ENCODE measurements at regions not wholly inside any gene's neighbourhood (a gene's known extent, or its start where the extent isn't known, plus 50 kb on each side); places are given as distances from the start of the nearest gene placed in this dataset.

DNA sequence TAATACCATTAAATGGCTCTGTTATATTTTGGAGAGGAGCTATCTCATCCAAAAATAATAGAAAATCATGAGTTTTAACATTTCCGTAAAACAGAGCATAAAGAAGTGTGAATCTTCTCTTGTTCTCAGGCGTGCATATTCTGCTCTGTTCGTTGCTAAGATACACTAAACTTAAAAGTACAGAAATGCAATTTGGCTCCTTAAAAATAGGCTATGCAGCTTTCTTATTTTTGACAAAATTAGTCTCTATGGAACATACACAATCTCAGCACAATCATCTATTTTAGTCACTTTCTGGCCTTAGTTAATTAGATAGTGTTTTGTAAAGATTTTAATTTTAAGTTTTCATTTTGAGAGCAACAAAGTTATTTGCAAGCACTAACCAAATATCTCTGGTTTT is 79.0 kb upstream of the USP25 start:
- TF ChIP-seq, protein P1, sequence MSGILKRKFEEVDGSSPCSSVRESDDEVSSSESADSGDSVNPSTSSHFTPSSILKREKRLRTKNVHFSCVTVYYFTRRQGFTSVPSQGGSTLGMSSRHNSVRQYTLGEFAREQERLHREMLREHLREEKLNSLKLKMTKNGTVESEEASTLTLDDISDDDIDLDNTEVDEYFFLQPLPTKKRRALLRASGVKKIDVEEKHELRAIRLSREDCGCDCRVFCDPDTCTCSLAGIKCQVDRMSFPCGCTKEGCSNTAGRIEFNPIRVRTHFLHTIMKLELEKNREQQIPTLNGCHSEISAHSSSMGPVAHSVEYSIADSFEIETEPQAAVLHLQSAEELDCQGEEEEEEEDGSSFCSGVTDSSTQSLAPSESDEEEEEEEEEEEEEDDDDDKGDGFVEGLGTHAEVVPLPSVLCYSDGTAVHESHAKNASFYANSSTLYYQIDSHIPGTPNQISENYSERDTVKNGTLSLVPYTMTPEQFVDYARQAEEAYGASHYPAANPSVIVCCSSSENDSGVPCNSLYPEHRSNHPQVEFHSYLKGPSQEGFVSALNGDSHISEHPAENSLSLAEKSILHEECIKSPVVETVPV (CRISPR knock-in tag; IDR thresholded peaks at IDR 0.05): no peak
- no peak for TF ChIP-seq RARB (CRISPR knock-in tag; IDR thresholded peaks at IDR 0.05)
- no peak for ATAC-seq

DNA sequence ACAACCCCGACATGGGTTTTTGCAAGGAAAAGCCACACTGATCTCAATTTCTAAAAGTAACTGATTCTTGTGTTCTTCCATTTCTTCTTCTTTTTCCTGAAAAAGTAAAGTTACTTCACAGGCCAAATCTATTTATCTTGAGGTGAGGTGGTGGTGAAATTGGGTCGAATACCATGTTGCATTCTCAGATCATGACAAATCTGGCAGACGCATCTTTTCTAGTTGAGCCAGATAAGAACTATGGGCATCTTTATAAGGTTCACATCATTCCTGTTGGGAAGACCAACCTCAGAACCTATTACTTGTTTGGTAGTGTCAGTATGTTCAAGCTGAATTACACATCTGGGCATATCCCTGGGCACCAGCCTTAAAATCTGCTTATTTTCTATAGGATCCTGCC is 78.6 kb upstream of the USP25 start:
- no peak for ATAC-seq
- TF ChIP-seq, protein P2, sequence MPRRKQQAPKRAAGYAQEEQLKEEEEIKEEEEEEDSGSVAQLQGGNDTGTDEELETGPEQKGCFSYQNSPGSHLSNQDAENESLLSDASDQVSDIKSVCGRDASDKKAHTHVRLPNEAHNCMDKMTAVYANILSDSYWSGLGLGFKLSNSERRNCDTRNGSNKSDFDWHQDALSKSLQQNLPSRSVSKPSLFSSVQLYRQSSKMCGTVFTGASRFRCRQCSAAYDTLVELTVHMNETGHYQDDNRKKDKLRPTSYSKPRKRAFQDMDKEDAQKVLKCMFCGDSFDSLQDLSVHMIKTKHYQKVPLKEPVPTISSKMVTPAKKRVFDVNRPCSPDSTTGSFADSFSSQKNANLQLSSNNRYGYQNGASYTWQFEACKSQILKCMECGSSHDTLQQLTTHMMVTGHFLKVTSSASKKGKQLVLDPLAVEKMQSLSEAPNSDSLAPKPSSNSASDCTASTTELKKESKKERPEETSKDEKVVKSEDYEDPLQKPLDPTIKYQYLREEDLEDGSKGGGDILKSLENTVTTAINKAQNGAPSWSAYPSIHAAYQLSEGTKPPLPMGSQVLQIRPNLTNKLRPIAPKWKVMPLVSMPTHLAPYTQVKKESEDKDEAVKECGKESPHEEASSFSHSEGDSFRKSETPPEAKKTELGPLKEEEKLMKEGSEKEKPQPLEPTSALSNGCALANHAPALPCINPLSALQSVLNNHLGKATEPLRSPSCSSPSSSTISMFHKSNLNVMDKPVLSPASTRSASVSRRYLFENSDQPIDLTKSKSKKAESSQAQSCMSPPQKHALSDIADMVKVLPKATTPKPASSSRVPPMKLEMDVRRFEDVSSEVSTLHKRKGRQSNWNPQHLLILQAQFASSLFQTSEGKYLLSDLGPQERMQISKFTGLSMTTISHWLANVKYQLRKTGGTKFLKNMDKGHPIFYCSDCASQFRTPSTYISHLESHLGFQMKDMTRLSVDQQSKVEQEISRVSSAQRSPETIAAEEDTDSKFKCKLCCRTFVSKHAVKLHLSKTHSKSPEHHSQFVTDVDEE (CRISPR knock-in tag; IDR thresholded peaks at IDR 0.05): no peak
- TF ChIP-seq CSDC2 (CRISPR knock-in tag; IDR thresholded peaks at IDR 0.05) (no peak), PPARA (CRISPR knock-in tag; IDR thresholded peaks at IDR 0.05; ENCODE audit: borderline replicate concordance) (no peak), BACH2 (CRISPR knock-in tag; IDR thresholded peaks at IDR 0.05; ENCODE audit: borderline replicate concordance) (no peak), TOX (CRISPR knock-in tag; IDR thresholded peaks at IDR 0.05; ENCODE audit: borderline replicate concordance) (no peak), ZNF8 (CRISPR knock-in tag; IDR thresholded peaks at IDR 0.05) (no peak)

DNA sequence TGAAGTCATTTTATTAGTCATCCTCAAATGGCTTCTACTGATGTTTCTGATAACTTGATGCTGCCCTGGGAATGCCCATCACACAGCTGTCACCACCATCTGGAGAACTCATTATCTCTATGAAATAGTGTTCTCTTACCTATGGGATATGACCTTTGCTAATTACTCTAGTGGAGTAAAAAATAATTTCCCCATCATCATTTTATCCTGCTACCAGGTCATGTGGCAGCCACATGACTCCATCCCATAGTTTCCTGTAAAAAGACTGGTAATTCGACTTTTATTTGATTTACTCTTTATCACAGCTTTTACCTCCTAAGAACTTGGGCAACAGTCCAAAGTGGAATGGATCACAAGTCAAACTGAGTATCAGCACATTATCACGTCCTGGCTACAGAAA is 76.1 kb upstream of the USP25 start:
- no peak for ATAC-seq

More for the DNA sequence above, 76.1 kb upstream of the USP25 start:
- no peak for TF ChIP-seq ZNF565 (CRISPR knock-in tag; conservative IDR thresholded peaks at IDR 0.05; ENCODE audit: low read depth)
- no peak for TF ChIP-seq PPARA (CRISPR knock-in tag; IDR thresholded peaks at IDR 0.05; ENCODE audit: borderline replicate concordance)
- TF ChIP-seq RARB (CRISPR knock-in tag; IDR thresholded peaks at IDR 0.05): no peak
- TF ChIP-seq GLIS3 (CRISPR knock-in tag; IDR thresholded peaks at IDR 0.05): no peak
- peak; percentile 85 for TF ChIP-seq TCF4 (CRISPR knock-in tag; IDR thresholded peaks at IDR 0.05; ENCODE audit: borderline replicate concordance)
- TF ChIP-seq TOX (CRISPR knock-in tag; IDR thresholded peaks at IDR 0.05; ENCODE audit: borderline replicate concordance): no peak
- peak; percentile 95 for TF ChIP-seq ZNF70 (CRISPR knock-in tag; IDR thresholded peaks at IDR 0.05)
- TF ChIP-seq SNAI2 (CRISPR knock-in tag; IDR thresholded peaks at IDR 0.05): peak; percentile 44; the same call in 1 of the 2 replicates
- TF ChIP-seq, protein P2 (CRISPR knock-in tag; IDR thresholded peaks at IDR 0.05): peak; percentile 57
- no peak for TF ChIP-seq OSR1 (CRISPR knock-in tag; IDR thresholded peaks at IDR 0.05)
- TF ChIP-seq ZC3H10 (CRISPR knock-in tag; IDR thresholded peaks at IDR 0.05): no peak
- no peak for TF ChIP-seq BACH2 (CRISPR knock-in tag; IDR thresholded peaks at IDR 0.05; ENCODE audit: borderline replicate concordance)
- peak; percentile 54 for TF ChIP-seq ISL1 (CRISPR knock-in tag; IDR thresholded peaks at IDR 0.05)
- TF ChIP-seq ARNTL (CRISPR knock-in tag; IDR thresholded peaks at IDR 0.05; ENCODE audit: borderline replicate concordance, low read depth): no peak
- TF ChIP-seq ESRRG (CRISPR knock-in tag; IDR thresholded peaks at IDR 0.05): no peak
- TF ChIP-seq, protein P3, sequence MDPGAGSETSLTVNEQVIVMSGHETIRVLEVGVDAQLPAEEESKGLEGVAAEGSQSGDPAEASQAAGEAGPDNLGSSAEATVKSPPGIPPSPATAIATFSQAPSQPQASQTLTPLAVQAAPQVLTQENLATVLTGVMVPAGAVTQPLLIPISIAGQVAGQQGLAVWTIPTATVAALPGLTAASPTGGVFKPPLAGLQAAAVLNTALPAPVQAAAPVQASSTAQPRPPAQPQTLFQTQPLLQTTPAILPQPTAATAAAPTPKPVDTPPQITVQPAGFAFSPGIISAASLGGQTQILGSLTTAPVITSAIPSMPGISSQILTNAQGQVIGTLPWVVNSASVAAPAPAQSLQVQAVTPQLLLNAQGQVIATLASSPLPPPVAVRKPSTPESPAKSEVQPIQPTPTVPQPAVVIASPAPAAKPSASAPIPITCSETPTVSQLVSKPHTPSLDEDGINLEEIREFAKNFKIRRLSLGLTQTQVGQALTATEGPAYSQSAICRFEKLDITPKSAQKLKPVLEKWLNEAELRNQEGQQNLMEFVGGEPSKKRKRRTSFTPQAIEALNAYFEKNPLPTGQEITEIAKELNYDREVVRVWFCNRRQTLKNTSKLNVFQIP (CRISPR knock-in tag; IDR thresholded peaks at IDR 0.05; ENCODE audit: borderline replicate concordance, low read depth): no peak
- TF ChIP-seq, protein P4, sequence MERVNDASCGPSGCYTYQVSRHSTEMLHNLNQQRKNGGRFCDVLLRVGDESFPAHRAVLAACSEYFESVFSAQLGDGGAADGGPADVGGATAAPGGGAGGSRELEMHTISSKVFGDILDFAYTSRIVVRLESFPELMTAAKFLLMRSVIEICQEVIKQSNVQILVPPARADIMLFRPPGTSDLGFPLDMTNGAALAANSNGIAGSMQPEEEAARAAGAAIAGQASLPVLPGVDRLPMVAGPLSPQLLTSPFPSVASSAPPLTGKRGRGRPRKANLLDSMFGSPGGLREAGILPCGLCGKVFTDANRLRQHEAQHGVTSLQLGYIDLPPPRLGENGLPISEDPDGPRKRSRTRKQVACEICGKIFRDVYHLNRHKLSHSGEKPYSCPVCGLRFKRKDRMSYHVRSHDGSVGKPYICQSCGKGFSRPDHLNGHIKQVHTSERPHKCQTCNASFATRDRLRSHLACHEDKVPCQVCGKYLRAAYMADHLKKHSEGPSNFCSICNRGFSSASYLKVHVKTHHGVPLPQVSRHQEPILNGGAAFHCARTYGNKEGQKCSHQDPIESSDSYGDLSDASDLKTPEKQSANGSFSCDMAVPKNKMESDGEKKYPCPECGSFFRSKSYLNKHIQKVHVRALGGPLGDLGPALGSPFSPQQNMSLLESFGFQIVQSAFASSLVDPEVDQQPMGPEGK (CRISPR knock-in tag; IDR thresholded peaks at IDR 0.05; ENCODE audit: borderline replicate concordance): no peak
- TF ChIP-seq, protein P1 (CRISPR knock-in tag; IDR thresholded peaks at IDR 0.05): no peak

Data from SK-N-SH treated with all-trans-retinoic acid at 6 μM for 48 hours (cell line).